G401.6 (cell line): ENCODE measurements at regions not wholly inside any gene's neighbourhood (a gene's known extent, or its start where the extent isn't known, plus 50 kb on each side); places are given as distances from the start of the nearest gene placed in this dataset.

Source experiments
- FAIRE-seq: peaks from 2 replicates; lab custom pipeline; 2012; peaks lifted over from hg19 to GRCh38; lab: Jason Lieb, UNC

- FAIRE-seq, result no peak
These were observed 237.7 kb upstream of the DACH1 start for GRCh38 chr13:72104656-72105180.

GRCh38 chr13:72101768-72102400, 234.9 kb upstream of the DACH1 start:
- FAIRE-seq, result no peak

GRCh38 chr13:72100339-72100738, 233.3 kb upstream of the DACH1 start:
- no peak for FAIRE-seq

- FAIRE-seq, result no peak
These were observed 230.6 kb upstream of the DACH1 start for GRCh38 chr13:72097568-72097967.

- no peak for FAIRE-seq
These were observed 226.3 kb upstream of the DACH1 start for GRCh38 chr13:72093262-72093661.

- no peak for FAIRE-seq
These were observed 207.7 kb upstream of the DACH1 start for GRCh38 chr13:72074663-72075062.

- no peak for FAIRE-seq
These were observed 205.3 kb upstream of the DACH1 start for GRCh38 chr13:72072261-72072660.

GRCh38 chr13:72071713-72072112, 204.7 kb upstream of the DACH1 start:
- FAIRE-seq, result no peak

GRCh38 chr13:72062566-72062965, 195.6 kb upstream of the DACH1 start:
- no peak for FAIRE-seq

GRCh38 chr13:72061613-72062012, 194.6 kb upstream of the DACH1 start:
- FAIRE-seq, result no peak

GRCh38 chr13:72050251-72050650, 183.2 kb upstream of the DACH1 start:
- FAIRE-seq, result no peak

GRCh38 chr13:72043366-72043765, 176.4 kb upstream of the DACH1 start:
- FAIRE-seq, result no peak

- no peak for FAIRE-seq
These were observed 174.2 kb upstream of the DACH1 start for GRCh38 chr13:72041165-72041564.

- no peak for FAIRE-seq
These were observed 172.1 kb upstream of the DACH1 start for GRCh38 chr13:72039126-72039525.

GRCh38 chr13:72029981-72030380, 163.0 kb upstream of the DACH1 start:
- FAIRE-seq, result no peak

- no peak for FAIRE-seq
These were observed 158.8 kb upstream of the DACH1 start for GRCh38 chr13:72025836-72026235.

- no peak for FAIRE-seq
These were observed 156.9 kb upstream of the DACH1 start for GRCh38 chr13:72023895-72024294.

- FAIRE-seq, result no peak
These were observed 138.5 kb upstream of the DACH1 start for GRCh38 chr13:72005455-72005854.

- FAIRE-seq, result no peak
These were observed 137.9 kb upstream of the DACH1 start for GRCh38 chr13:72004784-72005374.

GRCh38 chr13:72004246-72004645, 137.2 kb upstream of the DACH1 start:
- no peak for FAIRE-seq

- peak; percentile 98 for FAIRE-seq
These were observed 131.2 kb upstream of the DACH1 start for GRCh38 chr13:71998223-71998622.

GRCh38 chr13:71979616-71980015, 112.6 kb upstream of the DACH1 start:
- no peak for FAIRE-seq

GRCh38 chr13:71977028-71977427, 110.0 kb upstream of the DACH1 start:
- FAIRE-seq, result no peak

GRCh38 chr13:71967990-71968389, 101.0 kb upstream of the DACH1 start:
- FAIRE-seq, result no peak
